HG03565 (cell line): ENCODE measurements at regions not wholly inside any gene's neighbourhood (a gene's known extent, or its start where the extent isn't known, plus 50 kb on each side); places are given as distances from the start of the nearest gene placed in this dataset.

Experiments used
- ATAC-seq: cut with Tn5 transposase; IDR thresholded peaks from one replicate; pipeline ENCODE4 v1.9.1; 2021; ENCODE audit warnings: mild to moderate bottlenecking, moderate library complexity; ENCODE audit not compliant: unreplicated experiment

DNA sequence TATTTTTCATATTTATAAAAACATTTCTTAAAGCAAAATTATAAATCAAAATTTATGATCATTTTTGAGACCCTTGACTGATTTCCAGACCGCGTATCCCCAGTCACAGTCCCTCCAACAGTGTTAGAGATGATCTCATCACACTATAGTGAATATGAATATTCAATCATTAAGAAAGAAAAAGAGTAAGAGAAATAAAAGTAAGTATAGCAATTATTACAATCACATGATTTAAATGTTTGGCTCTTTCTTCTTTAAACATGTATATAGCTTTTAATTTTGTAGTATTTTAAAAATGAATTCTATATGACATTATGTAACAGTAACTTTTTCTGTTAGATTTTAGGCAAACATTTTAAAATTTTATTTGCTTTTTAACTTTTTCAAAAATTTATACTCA, 438.3 kb downstream of the RFPL4B start:
- no peak for ATAC-seq

DNA sequence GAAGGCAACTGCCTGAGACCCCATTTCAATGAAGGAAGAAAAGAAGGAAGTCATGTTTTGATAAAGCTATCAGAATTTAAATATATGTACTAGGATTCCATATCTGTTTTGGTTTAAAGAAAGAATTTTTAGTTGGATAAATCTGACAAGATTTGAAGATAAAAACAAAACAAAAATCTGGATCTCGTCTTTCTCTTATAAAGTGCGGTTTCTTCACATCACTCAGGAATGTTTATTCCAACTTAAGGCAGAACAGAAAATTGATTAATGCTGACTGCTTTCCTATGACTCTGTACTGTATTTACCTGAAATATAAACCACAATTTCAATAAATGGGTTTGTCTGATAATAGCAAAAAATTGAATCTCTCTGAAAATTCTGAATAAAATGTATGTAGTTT, 439.7 kb downstream of the RFPL4B start:
- no peak for ATAC-seq

DNA sequence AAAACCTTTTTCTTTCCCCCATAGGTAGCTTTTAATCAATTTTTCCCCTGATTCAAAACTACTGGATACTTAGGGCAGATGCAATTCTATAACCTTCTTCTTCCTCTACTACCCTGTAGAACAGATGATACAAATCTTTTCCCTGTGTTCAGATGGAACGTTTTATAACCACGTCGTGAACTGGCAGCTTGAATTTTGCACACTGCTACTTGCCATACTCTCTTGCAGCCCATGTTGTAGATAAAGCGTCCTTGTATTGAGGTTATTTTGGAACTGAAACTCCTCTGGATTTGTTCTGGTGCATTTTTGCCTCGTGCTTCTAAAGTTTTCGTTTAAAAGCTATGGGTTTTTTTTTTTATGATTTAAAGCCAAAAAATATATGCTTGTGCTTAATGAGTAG, 440.2 kb downstream of the RFPL4B start:
- ATAC-seq: no peak

DNA sequence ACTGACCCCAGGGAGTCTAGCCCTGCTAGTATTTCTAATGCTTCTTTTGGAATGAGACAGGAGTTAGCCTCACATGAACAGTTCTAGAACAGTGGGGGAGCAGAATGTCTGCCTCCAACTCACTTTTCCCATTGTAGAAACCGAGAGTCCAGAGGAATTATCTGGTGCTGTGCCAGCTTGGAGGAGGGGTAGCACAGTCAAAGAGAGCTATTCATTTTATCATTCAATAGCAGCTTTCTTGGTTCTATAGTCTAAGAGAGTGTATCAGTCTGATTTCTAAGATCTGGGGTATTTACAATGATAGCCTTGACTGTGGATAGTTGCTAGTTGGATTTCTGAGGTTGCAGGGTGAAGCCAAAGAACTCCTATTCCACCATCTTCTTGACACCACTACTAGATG, 448.2 kb downstream of the RFPL4B start:
- no peak for ATAC-seq

DNA sequence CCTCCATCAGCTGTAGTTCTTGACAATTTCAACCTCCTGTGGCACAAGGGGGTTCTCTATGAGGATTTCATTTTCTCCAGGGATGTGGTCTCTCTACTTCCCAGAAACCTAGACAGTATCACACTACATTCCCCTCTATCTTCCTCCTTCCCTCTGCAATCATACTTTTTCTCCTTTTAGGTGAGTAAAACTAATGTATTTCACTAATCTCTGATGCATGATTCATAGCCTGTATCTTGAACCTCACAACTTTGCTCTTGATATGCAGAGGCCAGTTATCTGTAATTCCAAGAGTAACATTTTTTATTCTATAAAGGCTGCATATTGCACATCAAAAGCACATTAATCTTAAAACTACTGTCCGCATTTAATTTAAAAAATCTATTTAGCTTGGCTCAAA, 449.6 kb downstream of the RFPL4B start:
- ATAC-seq: no peak

DNA sequence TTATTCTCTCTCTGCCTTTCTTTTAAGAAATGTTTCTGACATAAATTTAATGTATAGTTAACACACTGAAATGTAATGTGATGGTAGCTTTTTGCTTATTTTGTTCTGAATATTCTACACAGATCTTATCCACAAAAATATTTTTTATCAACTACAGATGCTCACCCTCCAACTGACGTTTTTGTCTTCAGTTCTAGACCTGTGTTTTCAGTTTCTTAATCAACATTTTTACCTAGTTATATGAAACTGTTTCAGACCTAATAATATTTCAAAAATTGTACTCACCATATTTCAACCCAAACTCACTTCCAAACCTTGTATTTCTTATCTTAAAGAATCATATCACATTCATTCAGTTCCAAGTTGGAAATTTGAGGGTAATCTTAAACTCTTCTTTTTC, 452.8 kb downstream of the RFPL4B start:
- ATAC-seq: no peak

DNA sequence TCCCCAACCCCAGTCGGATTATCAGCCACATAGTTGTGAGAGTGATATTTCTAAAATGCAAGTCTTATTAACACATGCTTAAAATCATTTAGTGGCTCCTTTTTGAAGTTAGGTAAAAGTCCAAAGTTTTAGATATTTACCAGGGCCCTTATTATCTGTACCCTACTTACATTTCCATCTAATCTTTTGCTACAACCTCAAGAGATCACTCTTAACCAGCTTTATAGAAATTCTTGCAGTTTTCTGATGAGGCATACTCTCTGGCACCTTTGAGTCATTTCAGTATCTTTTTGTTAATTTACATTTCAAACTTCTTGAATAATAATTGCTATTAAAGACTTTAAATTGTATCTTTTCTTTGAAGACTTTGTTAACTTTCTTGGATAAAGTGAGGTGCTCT, 453.3 kb downstream of the RFPL4B start:
- no peak for ATAC-seq

DNA sequence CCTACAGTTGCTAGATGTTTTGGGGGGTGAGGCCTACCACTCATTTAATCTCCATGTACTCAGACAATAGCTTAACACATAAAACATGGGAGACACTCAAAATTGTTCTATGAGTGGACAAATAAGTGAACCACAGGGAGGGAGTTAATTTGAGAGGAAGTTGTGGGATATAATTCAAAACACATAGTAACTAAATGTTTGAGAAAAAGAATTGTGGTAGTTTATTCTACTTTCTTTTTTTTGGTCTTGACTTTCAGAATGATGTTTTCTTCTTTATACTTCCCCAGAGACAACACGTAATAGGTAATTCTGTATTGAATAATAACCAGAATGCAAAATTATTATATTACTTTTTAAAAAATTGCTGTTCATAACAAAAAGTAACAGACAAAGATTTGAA, 453.8 kb downstream of the RFPL4B start:
- ATAC-seq: no peak

DNA sequence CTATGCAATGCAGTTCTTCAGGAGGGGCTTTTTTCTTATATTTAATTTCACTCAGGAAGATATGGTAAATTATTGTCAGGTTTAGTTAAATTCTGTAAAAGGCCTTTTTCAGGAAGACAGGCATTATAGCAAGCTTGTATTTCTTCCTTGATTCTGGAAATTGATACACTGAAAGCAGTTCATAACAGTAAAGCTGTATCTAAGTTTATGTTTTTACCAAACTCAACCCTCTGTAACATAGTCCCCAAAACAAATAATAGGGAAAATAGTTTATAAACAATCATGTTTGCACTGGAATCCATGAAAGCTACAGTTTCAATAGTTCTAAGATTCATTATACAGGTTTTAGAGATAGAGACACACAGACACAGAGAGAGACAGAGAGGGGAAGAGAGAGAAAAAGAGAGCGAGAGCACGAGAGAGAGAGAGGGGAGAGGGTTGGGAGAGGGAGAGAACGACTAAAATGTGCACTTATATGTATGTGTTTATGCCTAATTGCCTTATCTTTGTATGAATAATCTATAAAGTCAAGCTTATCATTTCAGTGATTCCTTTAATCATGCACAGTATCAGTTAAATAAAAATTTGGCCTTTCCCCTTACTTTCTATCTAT, 454.4 kb downstream of the RFPL4B start:
- ATAC-seq: no peak

DNA sequence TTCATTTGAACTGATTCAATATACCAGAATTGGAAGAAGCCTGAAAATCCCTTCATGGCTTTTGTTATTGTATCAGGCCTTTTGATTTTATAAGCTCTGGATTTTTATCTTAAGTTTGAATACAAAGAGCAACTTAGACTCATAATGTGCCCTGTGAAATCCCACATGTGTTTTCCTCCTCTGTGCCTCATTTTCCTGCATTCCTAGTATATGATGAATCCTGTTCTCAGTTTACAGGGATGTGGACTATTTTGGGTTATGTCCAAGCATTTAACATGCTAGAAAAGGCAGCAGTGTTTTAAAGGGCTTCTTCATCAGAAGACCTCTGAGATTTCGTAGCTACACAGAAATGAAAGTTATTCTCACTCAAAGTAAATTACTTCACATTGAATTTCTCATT, 455.0 kb downstream of the RFPL4B start:
- ATAC-seq: no peak

DNA sequence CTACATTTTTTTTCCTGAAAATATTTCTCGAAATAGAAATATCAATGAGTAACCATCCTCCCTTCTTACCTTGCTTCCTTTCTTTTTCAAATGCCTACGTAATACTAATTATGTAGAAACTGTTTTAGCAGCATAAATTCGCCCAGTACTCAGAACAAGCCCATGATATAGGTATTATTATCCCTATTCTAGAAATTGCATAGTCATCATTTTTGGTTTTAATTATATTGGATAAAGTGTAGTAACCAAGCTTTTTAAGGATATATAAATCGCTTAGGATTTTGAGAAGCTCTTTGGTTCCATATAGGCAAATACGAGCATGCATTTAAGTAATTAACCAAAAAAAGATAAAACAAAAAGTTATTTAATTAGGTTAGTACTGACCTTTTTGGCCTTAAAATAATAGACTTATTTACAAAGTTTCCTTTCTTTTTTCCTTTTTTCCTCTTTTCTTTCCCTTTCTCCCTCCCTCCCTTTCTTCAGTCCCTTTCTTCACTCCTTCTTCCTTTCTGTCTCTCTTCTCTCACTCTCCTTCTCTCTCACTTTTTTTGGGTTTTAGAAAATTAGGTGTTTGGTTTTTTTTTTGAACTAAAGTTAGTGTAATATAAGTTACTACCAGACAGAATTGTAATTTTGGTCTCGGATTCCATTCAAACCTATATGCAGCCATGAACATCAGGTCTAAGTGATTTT, 457.7 kb downstream of the RFPL4B start:
- no peak for ATAC-seq

DNA sequence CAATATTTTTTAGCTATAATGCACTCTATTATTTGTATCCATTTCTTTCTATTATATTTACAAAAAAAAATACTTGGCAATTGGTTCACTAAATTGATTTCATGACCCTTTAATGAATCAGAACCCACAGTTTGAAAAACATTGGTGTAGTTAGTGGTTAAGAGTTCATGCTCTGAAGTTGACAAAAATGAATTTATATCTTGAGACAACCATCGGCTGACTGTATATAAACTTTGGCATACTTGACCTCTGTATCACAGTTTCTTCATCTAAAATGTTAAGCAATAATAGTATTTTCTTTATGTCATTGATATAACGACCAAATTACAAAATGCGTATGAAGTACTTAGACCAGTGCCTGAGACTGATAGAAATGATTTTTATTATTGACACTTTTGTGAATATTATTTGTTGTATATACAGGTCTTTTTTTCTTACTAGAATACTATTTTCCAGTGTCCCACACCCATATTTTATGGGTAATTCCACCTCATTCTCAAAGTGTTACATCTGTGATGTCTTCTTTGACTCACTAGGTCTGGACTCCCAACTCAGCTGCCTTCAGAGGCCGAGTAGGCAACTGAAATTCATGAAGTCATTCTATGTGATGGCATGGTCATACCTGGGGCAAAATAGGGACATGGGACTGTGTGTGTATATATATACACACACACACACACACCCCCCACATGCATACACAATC, 459.2 kb downstream of the RFPL4B start:
- ATAC-seq: no peak

DNA sequence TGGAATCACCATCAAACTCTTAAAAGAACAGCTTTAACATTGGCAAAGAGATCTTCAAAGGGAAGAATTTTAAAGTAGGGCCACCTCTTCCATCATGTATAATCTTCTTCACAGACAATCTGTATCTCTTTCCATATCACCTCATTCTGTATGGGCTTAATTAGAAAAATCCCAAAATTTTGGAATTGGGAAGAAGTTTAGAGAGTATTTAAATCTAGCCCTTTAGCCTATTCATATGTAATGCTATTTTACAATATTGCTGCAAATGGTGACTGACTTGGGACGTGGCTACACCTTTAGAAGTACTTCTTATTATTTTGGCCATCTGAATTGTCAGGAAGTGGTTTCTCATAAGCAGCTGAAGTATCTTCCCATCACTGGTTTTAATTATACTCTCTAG, 474.3 kb downstream of the RFPL4B start:
- ATAC-seq: no peak

DNA sequence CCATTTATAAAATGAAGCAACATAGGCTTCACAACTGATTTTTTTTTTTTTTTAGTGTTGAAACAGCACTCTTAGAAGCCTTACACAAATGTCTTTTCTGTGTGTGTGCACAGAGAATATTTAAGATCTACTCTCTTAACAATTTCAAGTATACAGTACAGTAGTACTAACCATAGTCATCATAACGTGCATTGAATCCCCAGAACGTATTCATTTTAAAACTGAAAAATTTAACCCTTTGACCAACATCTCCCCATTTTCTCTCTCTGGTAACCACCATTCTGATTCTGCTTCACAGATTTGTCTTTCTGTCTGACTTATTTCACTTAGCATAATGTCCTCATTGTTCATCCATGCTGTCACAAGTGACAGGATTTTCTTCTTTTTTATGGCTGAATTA, 475.6 kb downstream of the RFPL4B start:
- ATAC-seq: no peak

DNA sequence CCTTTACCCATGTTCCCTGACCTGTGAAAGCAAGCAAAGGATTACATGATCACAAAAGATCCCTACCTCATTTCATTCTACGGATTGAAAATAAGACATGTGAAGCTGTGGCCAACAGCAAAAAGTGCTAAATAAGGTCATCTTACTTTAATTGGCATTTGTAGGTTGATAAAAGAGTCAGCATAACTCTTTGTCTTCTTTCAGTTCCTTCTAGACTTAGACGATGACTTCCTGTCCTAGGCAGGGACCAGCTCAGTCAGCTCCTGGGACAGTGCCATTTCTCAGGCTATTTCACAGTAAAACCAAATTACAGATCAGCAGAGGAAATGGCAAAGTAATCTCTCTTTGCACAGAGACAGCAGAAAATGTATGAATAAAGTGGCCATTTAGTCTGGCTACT, 480.7 kb downstream of the RFPL4B start:
- peak; percentile 96 for ATAC-seq

DNA sequence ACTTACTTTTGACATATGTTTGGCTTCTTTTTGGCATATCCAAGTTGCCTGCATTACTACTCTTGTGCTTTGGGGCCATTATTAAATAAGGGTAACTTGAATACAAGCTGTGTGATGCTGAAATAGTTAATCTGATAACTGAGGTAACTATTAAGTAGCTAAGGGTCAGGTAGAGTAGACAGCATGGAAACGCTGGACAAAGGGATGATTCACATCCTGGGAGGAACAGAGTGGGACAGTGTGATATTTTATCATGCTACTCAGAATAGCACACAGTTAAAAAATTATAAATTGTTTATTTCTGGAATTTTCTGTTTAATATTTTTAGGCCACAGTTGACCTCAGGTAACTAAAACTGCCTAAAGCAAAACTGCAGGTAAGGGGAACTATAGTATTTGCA, 483.9 kb downstream of the RFPL4B start:
- ATAC-seq: no peak

DNA sequence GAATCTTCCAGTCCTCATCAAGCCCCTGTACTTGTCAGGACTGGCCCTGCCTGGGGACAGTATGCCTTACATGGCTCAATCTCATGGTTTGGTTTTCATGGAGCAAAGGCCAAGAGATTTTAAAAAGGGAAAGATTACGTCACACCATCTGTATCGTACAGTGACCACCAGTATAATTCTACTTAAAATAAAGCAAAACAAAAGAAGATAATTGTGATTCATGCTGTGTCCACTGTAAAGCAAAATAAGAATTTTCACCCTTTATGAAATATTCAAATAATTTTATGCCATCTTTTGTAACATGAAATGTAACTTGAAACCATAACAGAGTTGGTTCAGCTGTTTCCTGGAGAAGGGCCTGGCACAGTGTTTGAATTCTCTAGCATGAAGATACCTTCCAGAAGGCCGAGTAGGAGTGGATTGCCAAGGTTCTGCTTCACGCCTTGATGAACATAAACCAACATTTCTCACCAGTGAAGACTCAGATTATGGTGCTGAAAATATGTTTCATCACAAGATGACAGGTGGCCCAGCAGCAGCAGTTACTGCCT, 486.5 kb downstream of the RFPL4B start:
- ATAC-seq: no peak

DNA sequence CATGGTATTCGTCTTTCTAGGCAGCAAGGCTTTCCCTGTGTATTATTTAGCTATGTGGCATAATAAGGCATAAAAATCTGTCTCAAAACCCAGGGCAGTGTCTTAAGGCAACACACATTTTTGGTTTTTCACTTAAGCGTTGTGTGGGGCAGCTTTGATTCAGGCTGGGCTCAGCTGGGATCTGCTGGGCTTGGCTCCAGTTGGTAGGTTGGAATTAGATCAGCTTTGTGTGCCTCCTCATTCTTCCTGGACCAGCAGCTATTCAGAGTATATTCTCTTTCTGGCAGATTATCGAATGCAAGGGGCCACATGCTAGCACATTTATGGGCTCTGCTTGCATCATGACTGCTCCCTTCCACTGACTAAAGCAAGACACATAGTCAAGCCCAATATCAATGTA, 487.9 kb downstream of the RFPL4B start:
- ATAC-seq: no peak

DNA sequence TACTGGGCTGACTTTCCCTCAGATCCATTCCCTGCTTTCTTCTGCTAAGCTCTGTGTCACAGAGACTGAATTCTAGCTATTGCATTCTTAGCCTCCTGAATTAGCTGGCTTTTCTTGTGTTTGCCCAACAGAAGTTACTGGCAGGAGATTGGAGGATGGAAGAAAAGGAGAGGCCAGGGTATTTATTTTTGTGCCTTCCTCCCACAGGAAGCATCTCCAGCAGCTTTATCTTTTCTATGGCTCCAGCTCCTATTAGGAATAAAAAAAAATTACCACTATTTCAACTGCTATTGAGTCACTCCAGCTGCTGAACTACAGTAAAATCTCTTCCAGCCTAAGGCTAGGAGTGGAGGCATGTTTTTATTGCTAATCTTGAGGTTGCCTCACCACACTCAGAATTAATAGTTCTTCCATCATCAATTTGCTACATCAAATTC, 492.4 kb downstream of the RFPL4B start:
- no peak for ATAC-seq

DNA sequence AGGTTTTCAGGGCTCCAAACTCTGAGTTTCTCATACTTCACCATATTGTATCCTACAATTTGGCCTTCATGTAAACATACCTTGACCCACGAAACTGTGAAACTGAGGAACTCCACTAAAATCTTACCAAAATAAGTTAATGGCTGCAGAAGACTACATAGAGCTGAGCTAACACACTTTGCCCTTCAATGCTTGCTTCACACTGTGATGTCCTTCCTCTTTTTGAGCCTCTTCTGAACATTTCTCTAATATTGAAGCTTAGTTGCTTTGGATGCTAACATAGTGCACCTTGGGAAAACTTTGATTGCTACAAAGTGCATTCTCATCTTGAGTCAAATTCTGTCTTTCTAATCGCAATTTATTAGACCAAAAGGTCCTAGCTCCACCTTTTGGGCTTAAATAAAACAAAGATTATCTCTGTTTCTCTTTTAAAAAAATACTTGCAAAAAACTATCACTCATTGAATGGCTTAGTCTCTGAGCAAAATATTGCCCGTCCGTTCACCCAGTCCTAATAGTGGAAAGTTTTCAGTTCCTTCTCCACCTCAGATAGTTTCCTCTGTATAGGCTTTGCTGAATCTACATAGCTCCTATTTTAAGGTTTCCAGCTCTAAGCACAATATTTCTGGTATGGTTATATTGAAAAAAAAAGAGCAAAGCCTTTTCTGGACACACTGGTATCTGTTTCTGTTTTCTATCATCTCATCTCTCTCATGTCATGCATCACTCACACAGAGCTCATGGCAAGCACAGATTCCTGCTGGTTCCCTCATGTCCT, 494.6 kb downstream of the RFPL4B start:
- ATAC-seq: peak; percentile 66

DNA sequence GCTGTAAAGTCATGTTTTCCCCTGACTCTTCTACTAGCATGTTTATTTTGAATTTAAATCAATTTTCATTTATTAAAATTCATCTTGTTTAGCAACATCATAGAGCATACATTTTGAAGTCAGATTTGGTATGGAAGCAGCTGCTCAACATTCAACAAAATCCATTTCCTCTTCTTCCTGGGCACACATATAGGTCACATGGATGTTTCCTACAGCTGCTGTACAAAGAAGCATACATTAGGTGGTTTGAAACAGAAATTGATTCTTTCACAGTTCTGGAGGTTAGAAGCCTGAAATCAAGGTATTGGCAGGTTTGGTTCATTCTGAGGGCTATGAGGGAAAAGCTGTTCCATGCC, 495.2 kb downstream of the RFPL4B start:
- peak; percentile 21 for ATAC-seq
